HepG2 (cell line): ENCODE measurements at regions not wholly inside any gene's neighbourhood (a gene's known extent, or its start where the extent isn't known, plus 50 kb on each side); places are given as distances from the start of the nearest gene placed in this dataset.

Source experiments
- ELF3 ChIP-seq: IDR thresholded peaks from 2 replicates; pipeline ENCODE4 v1.6.1; 2016; ENCODE audit warnings: missing genetic modification reagents, missing compliant biosample characterization
- HMGA1 ChIP-seq: sonication (generic); formaldehyde crosslinking; conservative IDR thresholded peaks from 2 replicates; pipeline ENCODE4 v1.4.0; 2020; ENCODE audit warnings: missing genetic modification reagents
- HNF4G ChIP-seq, 2 experiments: sonication (generic) in 1 of 2; formaldehyde crosslinking in 1 of 2; IDR thresholded peaks; 2 replicates each; pipeline versions ENCODE4 v1.4.0 to v1.6.1; 2011 to 2020; ENCODE audit warnings: borderline replicate concordance in 2 of 2, low read depth in 2 of 2, mild to moderate bottlenecking in 2 of 2, low read length in 1 of 2, missing genetic modification reagents in 1 of 2, moderate library complexity in 1 of 2
- HNRNPH1 ChIP-seq: fragments of 200-400 bp; formaldehyde crosslinking; optimal IDR thresholded peaks from 2 replicates; pipeline ENCODE3; 2017; ENCODE audit warnings: mild to moderate bottlenecking, low read depth, low read length
- IKZF4 ChIP-seq: sonication (generic); formaldehyde crosslinking; IDR thresholded peaks from 2 replicates; pipeline ENCODE4 v1.5.1; 2020; ENCODE audit warnings: borderline replicate concordance, mild to moderate bottlenecking, low read depth, missing genetic modification reagents; ENCODE audit errors: not compliant biosample characterization
- MAF1 ChIP-seq: sonication (generic); formaldehyde crosslinking; IDR thresholded peaks from 2 replicates; pipeline ENCODE4 v1.5.0; 2020; ENCODE audit warnings: missing genetic modification reagents, borderline replicate concordance
- NFRKB ChIP-seq: fragments of 450-650 bp; IDR thresholded peaks from 2 replicates; pipeline ENCODE4 v1.6.1; 2017
- SPEN ChIP-seq: sonication (generic); formaldehyde crosslinking; IDR thresholded peaks from 2 replicates; pipeline ENCODE4 v1.5.1; 2020; ENCODE audit warnings: low read depth, mild to moderate bottlenecking, missing genetic modification reagents
- XBP1 ChIP-seq: sonication (generic); formaldehyde crosslinking; IDR thresholded peaks from 2 replicates; pipeline ENCODE4 v1.5.0; 2020; ENCODE audit warnings: missing genetic modification reagents
- ZNF44 ChIP-seq: sonication (generic); formaldehyde crosslinking; IDR thresholded peaks from 2 replicates; pipeline ENCODE4 v1.5.1; 2020; ENCODE audit warnings: mild to moderate bottlenecking, missing genetic modification reagents
- ZNF773 ChIP-seq: sonication (generic); formaldehyde crosslinking; IDR thresholded peaks from 2 replicates; pipeline ENCODE4 v1.4.0; 2020; ENCODE audit warnings: missing genetic modification reagents, borderline replicate concordance
- ZSCAN29 ChIP-seq: sonication (generic); formaldehyde crosslinking; conservative IDR thresholded peaks from 2 replicates; pipeline ENCODE4 v1.4.0; 2020; ENCODE audit warnings: mild to moderate bottlenecking, missing genetic modification reagents
- TF ChIP-seq, protein P1 (sequence below): sonication (generic); formaldehyde crosslinking; IDR thresholded peaks from 2 replicates; pipeline ENCODE4 v1.4.0; 2020; ENCODE audit warnings: low read depth, missing genetic modification reagents
- TF ChIP-seq, protein P2 (sequence below): sonication (generic); formaldehyde crosslinking; IDR thresholded peaks from 2 replicates; pipeline ENCODE4 v1.4.0; 2020; ENCODE audit warnings: missing genetic modification reagents
- TF ChIP-seq, protein P3 (sequence below): sonication (generic); formaldehyde crosslinking; IDR thresholded peaks from 2 replicates; pipeline ENCODE4 v1.4.0; 2020; ENCODE audit warnings: missing genetic modification reagents
- TF ChIP-seq, protein P4 (sequence below): sonication (generic); formaldehyde crosslinking; conservative IDR thresholded peaks from 2 replicates; pipeline ENCODE4 v1.4.0; 2020; ENCODE audit warnings: missing genetic modification reagents
- TF ChIP-seq, protein P5 (sequence below): sonication (generic); formaldehyde crosslinking; IDR thresholded peaks from 2 replicates; pipeline ENCODE4 v1.4.0; 2020; ENCODE audit warnings: mild to moderate bottlenecking, missing genetic modification reagents
- TF ChIP-seq, protein P6 (sequence below): IDR thresholded peaks from 2 replicates; pipeline ENCODE4 v1.6.1; 2016

DNA sequence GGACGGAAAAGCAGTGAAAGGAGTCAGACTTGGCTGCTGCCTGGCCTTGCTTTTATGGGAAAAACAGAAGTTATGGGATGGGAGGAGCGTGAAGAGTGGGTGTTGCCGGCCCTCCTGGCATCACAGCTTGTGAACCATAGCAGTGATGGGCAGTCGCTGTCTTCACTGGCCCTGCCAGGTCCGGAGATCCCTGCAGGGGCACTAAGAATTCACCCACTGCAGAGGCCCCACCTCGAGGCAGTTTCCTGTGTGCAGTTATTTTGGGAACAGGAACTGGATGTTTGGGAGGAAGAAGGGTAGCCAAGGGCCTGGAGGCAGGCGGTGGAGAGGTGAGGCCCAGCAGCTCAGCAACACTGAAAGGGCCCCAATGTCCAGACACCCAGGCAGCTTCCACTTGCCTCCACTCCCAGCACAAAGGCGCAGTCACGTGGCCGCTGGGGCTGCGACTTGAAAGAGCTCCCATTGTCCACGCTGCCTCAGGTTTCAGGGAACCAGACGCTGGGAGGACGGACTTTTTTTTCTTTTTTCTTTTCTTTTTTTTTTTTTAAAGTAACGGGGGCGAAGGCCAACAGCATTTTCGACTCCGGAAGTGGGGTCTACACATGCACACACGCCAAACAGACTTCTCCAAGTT, 255.6 kb downstream of the ZNF621 start (continued):
- TF ChIP-seq, protein P1, sequence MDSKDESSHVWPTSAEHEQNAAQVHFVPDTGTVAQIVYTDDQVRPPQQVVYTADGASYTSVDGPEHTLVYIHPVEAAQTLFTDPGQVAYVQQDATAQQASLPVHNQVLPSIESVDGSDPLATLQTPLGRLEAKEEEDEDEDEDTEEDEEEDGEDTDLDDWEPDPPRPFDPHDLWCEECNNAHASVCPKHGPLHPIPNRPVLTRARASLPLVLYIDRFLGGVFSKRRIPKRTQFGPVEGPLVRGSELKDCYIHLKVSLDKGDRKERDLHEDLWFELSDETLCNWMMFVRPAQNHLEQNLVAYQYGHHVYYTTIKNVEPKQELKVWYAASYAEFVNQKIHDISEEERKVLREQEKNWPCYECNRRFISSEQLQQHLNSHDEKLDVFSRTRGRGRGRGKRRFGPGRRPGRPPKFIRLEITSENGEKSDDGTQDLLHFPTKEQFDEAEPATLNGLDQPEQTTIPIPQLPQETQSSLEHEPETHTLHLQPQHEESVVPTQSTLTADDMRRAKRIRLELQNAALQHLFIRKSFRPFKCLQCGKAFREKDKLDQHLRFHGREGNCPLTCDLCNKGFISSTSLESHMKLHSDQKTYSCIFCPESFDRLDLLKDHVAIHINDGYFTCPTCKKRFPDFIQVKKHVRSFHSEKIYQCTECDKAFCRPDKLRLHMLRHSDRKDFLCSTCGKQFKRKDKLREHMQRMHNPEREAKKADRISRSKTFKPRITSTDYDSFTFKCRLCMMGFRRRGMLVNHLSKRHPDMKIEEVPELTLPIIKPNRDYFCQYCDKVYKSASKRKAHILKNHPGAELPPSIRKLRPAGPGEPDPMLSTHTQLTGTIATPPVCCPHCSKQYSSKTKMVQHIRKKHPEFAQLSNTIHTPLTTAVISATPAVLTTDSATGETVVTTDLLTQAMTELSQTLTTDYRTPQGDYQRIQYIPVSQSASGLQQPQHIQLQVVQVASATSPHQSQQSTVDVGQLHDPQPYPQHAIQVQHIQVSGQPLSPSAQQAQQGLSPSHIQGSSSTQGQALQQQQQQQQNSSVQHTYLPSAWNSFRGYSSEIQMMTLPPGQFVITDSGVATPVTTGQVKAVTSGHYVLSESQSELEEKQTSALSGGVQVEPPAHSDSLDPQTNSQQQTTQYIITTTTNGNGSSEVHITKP (CRISPR knock-in tag), result no peak
- TF ChIP-seq HMGA1 (CRISPR knock-in tag) (no peak), ZSCAN29 (CRISPR knock-in tag) (no peak), HNF4G (IDR thresholded peaks at IDR 0.05; ENCODE audit: borderline replicate concordance, low read depth, low read length) (no peak), HNF4G (CRISPR knock-in tag; IDR thresholded peaks at IDR 0.05; ENCODE audit: borderline replicate concordance, low read depth) (no peak), ZNF773 (CRISPR knock-in tag) (no peak), ELF3 (CRISPR knock-in tag) (no peak), HNRNPH1 (no peak), SPEN (CRISPR knock-in tag) (no peak), ZNF44 (CRISPR knock-in tag) (no peak), MAF1 (CRISPR knock-in tag) (no peak), IKZF4 (CRISPR knock-in tag) (no peak), XBP1 (CRISPR knock-in tag) (no peak), NFRKB (no peak)
- TF ChIP-seq, protein P2, sequence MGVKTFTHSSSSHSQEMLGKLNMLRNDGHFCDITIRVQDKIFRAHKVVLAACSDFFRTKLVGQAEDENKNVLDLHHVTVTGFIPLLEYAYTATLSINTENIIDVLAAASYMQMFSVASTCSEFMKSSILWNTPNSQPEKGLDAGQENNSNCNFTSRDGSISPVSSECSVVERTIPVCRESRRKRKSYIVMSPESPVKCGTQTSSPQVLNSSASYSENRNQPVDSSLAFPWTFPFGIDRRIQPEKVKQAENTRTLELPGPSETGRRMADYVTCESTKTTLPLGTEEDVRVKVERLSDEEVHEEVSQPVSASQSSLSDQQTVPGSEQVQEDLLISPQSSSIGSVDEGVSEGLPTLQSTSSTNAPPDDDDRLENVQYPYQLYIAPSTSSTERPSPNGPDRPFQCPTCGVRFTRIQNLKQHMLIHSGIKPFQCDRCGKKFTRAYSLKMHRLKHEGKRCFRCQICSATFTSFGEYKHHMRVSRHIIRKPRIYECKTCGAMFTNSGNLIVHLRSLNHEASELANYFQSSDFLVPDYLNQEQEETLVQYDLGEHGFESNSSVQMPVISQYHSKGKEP, result no peak
- TF ChIP-seq, protein P3, sequence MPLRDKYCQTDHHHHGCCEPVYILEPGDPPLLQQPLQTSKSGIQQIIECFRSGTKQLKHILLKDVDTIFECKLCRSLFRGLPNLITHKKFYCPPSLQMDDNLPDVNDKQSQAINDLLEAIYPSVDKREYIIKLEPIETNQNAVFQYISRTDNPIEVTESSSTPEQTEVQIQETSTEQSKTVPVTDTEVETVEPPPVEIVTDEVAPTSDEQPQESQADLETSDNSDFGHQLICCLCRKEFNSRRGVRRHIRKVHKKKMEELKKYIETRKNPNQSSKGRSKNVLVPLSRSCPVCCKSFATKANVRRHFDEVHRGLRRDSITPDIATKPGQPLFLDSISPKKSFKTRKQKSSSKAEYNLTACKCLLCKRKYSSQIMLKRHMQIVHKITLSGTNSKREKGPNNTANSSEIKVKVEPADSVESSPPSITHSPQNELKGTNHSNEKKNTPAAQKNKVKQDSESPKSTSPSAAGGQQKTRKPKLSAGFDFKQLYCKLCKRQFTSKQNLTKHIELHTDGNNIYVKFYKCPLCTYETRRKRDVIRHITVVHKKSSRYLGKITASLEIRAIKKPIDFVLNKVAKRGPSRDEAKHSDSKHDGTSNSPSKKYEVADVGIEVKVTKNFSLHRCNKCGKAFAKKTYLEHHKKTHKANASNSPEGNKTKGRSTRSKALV (CRISPR knock-in tag), result no peak
- TF ChIP-seq, protein P4, sequence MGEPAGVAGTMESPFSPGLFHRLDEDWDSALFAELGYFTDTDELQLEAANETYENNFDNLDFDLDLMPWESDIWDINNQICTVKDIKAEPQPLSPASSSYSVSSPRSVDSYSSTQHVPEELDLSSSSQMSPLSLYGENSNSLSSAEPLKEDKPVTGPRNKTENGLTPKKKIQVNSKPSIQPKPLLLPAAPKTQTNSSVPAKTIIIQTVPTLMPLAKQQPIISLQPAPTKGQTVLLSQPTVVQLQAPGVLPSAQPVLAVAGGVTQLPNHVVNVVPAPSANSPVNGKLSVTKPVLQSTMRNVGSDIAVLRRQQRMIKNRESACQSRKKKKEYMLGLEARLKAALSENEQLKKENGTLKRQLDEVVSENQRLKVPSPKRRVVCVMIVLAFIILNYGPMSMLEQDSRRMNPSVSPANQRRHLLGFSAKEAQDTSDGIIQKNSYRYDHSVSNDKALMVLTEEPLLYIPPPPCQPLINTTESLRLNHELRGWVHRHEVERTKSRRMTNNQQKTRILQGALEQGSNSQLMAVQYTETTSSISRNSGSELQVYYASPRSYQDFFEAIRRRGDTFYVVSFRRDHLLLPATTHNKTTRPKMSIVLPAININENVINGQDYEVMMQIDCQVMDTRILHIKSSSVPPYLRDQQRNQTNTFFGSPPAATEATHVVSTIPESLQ (CRISPR knock-in tag), result no peak
- TF ChIP-seq, protein P5, sequence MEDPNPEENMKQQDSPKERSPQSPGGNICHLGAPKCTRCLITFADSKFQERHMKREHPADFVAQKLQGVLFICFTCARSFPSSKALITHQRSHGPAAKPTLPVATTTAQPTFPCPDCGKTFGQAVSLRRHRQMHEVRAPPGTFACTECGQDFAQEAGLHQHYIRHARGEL (CRISPR knock-in tag), result no peak
- TF ChIP-seq, protein P6, sequence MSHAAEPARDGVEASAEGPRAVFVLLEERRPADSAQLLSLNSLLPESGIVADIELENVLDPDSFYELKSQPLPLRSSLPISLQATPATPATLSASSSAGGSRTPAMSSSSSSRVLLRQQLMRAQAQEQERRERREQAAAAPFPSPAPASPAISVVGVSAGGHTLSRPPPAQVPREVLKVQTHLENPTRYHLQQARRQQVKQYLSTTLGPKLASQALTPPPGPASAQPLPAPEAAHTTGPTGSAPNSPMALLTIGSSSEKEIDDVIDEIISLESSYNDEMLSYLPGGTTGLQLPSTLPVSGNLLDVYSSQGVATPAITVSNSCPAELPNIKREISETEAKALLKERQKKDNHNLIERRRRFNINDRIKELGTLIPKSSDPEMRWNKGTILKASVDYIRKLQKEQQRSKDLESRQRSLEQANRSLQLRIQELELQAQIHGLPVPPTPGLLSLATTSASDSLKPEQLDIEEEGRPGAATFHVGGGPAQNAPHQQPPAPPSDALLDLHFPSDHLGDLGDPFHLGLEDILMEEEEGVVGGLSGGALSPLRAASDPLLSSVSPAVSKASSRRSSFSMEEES (CRISPR knock-in tag), result peak; percentile 44; the same call in 1 of the 2 replicates
